ENCODE measurements at regions not wholly inside any gene's neighbourhood (a gene's known extent, or its start where the extent isn't known, plus 50 kb on each side); places are given as distances from the start of the nearest gene placed in this dataset.
A peak's percentile ranks its signal among the peaks of the same experiment; 100 is the strongest.

GRCh38 chr3:104885214-104885814, 481.4 kb upstream of the ALCAM start:
- Histone ChIP-seq H3K36me3 (ENCODE audit: control insufficient read depth in 2 of 2, insufficient read depth in 2 of 2, low read length in 1 of 2) (no peaks in the 10 kb centered on the region), H3K9ac (ENCODE audit: control insufficient read depth, insufficient read depth, low read length) (no peak overlapping the region), H3K27me3 (replicated peaks in 1 of 2; ENCODE audit: control insufficient read depth in 2 of 2, insufficient read depth in 2 of 2, low read length in 1 of 2) (no peaks in the 10 kb centered on the region), H3K4me2 (ENCODE audit: control insufficient read depth, insufficient read depth) (no peak overlapping the region), H4K20me1 (ENCODE audit: control insufficient read depth, insufficient read depth) (no peaks in the 10 kb centered on the region), H3K4me3 (no peak overlapping the region), H3K79me2 (ENCODE audit: control insufficient read depth, insufficient read depth, low read length) (no peaks in the 10 kb centered on the region), H3K27ac (ENCODE audit: control insufficient read depth, insufficient read depth) (no peak overlapping the region), H3K4me1 (ENCODE audit: control insufficient read depth, insufficient read depth, low read length) (no peaks in the 10 kb centered on the region), H3K9me3 (replicated peaks; ENCODE audit: control insufficient read depth, insufficient read depth, low read length) (no peaks in the 10 kb centered on the region; the same call in 2 of the 3 replicates), H2AFZ (ENCODE audit: control insufficient read depth, low read depth, low read length) (no peak overlapping the region)
- CTCF ChIA-PET = interaction anchor here (0.8 kb wide), 1 partner anchor 11 kb away, joined by 3 read pairs; no protein-coding TSS in a partner anchor
- POLR2A ChIA-PET = no interaction called here
- no peak for FAIRE-seq
- in situ Hi-C loops (cut with MboI) = no loop called here
- 19% methylated on average over 3 of the region's 3 CpGs for WGBS (ENCODE audit: insufficient coverage, insufficient replicate concordance, low lambda C conversion rate, missing lambda C conversion rate)
- DNase-seq (ENCODE audit: low read depth, low spot score) = no peak
- no TSS peak for BruUV-seq (replicated peaks)
- SMC1A ChIA-PET (ENCODE audit: uncharacterized antibody, unreplicated experiment) = interaction anchor here (1.3 kb wide), 1 partner anchor 10 kb away, joined by 3 read pairs; no protein-coding TSS in a partner anchor
- TF ChIP-seq HSF1 (IDR thresholded peaks at IDR 0.05; ENCODE audit: low read depth, low read length) (no peak), CEBPZ (IDR thresholded peaks at IDR 0.05; ENCODE audit: low read depth, low read length) (no peak), SMAD1 (IDR thresholded peaks at IDR 0.05; ENCODE audit: low read depth, partially characterized antibody) (no peak), GABPA (IDR thresholded peaks at IDR 0.05; ENCODE audit: low read depth) (no peak), TAF1 (IDR thresholded peaks at IDR 0.05; ENCODE audit: borderline replicate concordance, low read depth, low read length) (no peak), NFYA (IDR thresholded peaks at IDR 0.05; ENCODE audit: borderline replicate concordance, low read depth, low read length) (no peak), BMI1 (IDR thresholded peaks at IDR 0.05; ENCODE audit: borderline replicate concordance) (no peak), BCL11A (IDR thresholded peaks at IDR 0.05; ENCODE audit: low read depth, low read length) (0 out of 2 replicates have a peak, but pooled peaks have one; percentile 17), NRF1 (conservative IDR thresholded peaks at IDR 0.05; ENCODE audit: low read depth, low read length) (no peak), POU2F2 (IDR thresholded peaks at IDR 0.05; ENCODE audit: borderline replicate concordance, low read depth, low read length) (0 out of 3 replicates have a peak, but pooled peaks have one; percentile 50), ZNF207 (IDR thresholded peaks at IDR 0.05; ENCODE audit: borderline replicate concordance) (no peak), RUNX3 (IDR thresholded peaks at IDR 0.05; ENCODE audit: low read length) (peak; percentile 56)
- intact Hi-C loops (cut with micrococcal nuclease; ENCODE audit: unreplicated experiment) = loop anchor here (5.0 kb wide), 1 partner anchor 482 kb away; the partner anchor contains the start of gene ALCAM
- RAD21 ChIA-PET (ENCODE audit: unreplicated experiment) = no interaction called here
- peak; percentile 65 for ATAC-seq
